Nephron (organoid): ENCODE measurements at regions not wholly inside any gene's neighbourhood (a gene's known extent, or its start where the extent isn't known, plus 50 kb on each side); places are given as distances from the start of the nearest gene placed in this dataset.
"Not testable (repeated sequence)": the region's sequence is repeated elsewhere in the genome, so short reads cannot be mapped to it uniquely, and the experiment has no call there.

Experiments used
- H3K27ac Mint-ChIP-seq, 3 experiments: 2 replicates each; pipeline ENCODE4 v1.8.0; 2020; ENCODE audit warnings: mixed read lengths in 3 of 3, mild to moderate bottlenecking in 2 of 3, moderate library complexity in 1 of 3
- H3K27me3 Mint-ChIP-seq: 2 replicates; pipeline ENCODE4 v1.8.0; 2021; ENCODE audit warnings: low read depth, mild to moderate bottlenecking, moderate library complexity, mixed read lengths
- H3K36me3 Mint-ChIP-seq: 2 replicates; pipeline ENCODE4 v1.8.0; 2020; ENCODE audit warnings: low read depth, mixed read lengths
- H3K4me1 Mint-ChIP-seq: 2 replicates; pipeline ENCODE4 v1.8.0; 2020; ENCODE audit warnings: mixed read lengths
- H3K4me3 Mint-ChIP-seq, 3 experiments: 2 replicates each; pipeline ENCODE4 v1.8.0; 2020; ENCODE audit warnings: mild to moderate bottlenecking in 3 of 3, mixed read lengths in 3 of 3, moderate library complexity in 2 of 3
- H3K9me3 Mint-ChIP-seq: 2 replicates; pipeline ENCODE4 v1.8.0; 2020; ENCODE audit warnings: mixed read lengths
- TF ChIP-seq, protein P1 (sequence below), 3 experiments: fragments of 200-600 bp; sonication (generic); IDR thresholded peaks; one replicate each; pipeline ENCODE4 v1.5.0; 2021; ENCODE audit warnings: antibody characterized with exemption in 3 of 3; ENCODE audit not compliant: unreplicated experiment in 3 of 3

DNA sequence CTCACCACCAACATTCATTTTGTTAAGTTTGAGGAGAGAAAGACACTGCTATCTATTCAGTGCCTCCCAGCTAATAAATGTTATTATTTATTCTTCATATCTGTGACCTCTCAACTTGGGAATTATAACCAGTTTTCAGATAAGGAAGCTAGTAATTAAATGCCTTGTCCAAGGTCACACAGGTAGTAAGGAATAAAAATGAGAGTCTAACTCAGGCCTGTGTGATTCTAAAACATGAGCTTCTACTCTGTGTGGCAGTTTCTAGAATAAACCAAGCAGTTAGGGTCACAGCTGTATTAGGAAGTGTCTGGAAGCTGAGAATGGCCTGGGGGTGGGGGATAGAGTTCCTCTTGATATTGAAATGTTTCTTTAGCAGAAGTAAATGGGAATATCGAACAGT is 137.8 kb upstream of the LRATD1 start:
- Mint-ChIP-seq H3K36me3 (no peaks in the 10 kb centered on the region), H3K4me1 (no peaks in the 10 kb centered on the region), H3K27me3 (no peaks in the 10 kb centered on the region), H3K4me3 (no peak overlapping the region), H3K9me3 (no peaks in the 10 kb centered on the region), H3K27ac (no peak overlapping the region)
- TF ChIP-seq, protein P1, sequence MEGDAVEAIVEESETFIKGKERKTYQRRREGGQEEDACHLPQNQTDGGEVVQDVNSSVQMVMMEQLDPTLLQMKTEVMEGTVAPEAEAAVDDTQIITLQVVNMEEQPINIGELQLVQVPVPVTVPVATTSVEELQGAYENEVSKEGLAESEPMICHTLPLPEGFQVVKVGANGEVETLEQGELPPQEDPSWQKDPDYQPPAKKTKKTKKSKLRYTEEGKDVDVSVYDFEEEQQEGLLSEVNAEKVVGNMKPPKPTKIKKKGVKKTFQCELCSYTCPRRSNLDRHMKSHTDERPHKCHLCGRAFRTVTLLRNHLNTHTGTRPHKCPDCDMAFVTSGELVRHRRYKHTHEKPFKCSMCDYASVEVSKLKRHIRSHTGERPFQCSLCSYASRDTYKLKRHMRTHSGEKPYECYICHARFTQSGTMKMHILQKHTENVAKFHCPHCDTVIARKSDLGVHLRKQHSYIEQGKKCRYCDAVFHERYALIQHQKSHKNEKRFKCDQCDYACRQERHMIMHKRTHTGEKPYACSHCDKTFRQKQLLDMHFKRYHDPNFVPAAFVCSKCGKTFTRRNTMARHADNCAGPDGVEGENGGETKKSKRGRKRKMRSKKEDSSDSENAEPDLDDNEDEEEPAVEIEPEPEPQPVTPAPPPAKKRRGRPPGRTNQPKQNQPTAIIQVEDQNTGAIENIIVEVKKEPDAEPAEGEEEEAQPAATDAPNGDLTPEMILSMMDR (IDR thresholded peaks at IDR 0.05; ENCODE audit: unreplicated experiment in 3 of 3): no peak

DNA sequence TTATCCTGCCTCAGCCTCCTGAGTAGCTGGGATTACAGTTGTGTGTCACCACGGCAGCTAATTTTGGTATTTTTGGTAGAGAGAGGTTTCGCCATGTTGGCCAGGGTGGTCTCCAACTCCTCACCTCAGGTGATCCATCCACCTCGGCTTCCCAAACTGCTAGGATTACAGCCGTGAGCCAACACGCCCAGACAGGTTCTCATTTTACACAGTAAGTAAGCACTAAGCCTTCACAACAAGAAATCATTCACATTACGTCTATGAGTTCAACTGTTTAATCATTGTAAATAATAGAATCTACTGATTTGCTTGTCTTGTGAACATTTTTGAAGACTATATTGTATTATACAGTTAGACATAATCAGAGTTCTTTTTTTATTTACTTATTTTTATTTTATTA is 131.5 kb upstream of the LRATD1 start:
- peaks cover 4% of the 10 kb centered on the region for H3K9me3 Mint-ChIP-seq
- no peak overlapping the region for H3K27ac Mint-ChIP-seq
- H3K27me3 Mint-ChIP-seq: no peaks in the 10 kb centered on the region
- no peak overlapping the region for H3K4me3 Mint-ChIP-seq
- TF ChIP-seq, protein P1 (IDR thresholded peaks at IDR 0.05; ENCODE audit: unreplicated experiment in 3 of 3): no peak
- H3K36me3 Mint-ChIP-seq: no peaks in the 10 kb centered on the region
- no peaks in the 10 kb centered on the region for H3K4me1 Mint-ChIP-seq

DNA sequence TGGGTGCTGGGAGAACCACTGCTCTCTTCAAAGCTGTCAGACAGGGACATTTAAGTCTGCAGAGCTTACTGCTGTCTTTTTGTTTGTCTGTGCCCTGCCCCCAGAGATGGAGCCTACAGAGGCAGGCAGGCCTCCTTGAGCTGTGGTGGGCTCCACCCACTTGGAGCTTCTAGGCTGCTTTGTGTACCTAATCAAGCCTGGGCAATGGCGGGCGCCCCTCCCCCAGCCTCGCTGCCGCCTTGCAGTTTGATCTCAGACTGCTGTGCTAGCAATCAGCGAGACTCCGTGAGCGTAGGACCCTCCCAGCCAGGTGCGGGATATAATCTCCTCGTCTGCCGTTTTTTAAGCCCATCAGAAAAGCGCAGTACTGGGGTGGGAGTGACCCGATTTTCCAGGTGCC is 125.6 kb upstream of the LRATD1 start:
- peaks cover 24% of the 10 kb centered on the region for H3K9me3 Mint-ChIP-seq
- H3K4me1 Mint-ChIP-seq, H3K36me3 Mint-ChIP-seq, H3K27me3 Mint-ChIP-seq, H3K27ac Mint-ChIP-seq, H3K4me3 Mint-ChIP-seq: not testable (repeated sequence)

DNA sequence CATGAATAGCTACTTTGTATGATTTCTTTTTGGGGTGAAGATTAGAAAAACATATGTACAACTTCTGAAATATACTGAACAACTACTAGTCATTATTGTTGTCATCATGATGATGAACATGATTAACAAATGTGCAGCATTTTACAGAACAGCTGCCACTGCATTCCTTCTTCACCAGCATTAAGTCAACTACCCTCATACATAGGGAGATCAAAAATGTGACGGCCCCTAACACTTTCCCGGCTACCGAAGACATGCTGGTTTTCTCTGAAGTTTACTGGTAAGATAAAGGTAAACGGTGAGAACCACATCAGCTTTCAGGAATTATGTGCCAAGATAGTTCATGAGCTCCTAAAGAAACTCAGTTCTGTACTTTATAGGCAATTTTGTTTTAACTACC is 121.0 kb upstream of the LRATD1 start:
- peaks cover 4% of the 10 kb centered on the region for H3K27me3 Mint-ChIP-seq
- H3K36me3 Mint-ChIP-seq: no peaks in the 10 kb centered on the region
- peaks cover 19% of the 10 kb centered on the region for H3K9me3 Mint-ChIP-seq
- H3K4me3 Mint-ChIP-seq: no peak overlapping the region
- no peak overlapping the region for H3K27ac Mint-ChIP-seq
- TF ChIP-seq, protein P1 (IDR thresholded peaks at IDR 0.05; ENCODE audit: unreplicated experiment in 3 of 3): no peak
- H3K4me1 Mint-ChIP-seq: peaks cover 7% of the 10 kb centered on the region

DNA sequence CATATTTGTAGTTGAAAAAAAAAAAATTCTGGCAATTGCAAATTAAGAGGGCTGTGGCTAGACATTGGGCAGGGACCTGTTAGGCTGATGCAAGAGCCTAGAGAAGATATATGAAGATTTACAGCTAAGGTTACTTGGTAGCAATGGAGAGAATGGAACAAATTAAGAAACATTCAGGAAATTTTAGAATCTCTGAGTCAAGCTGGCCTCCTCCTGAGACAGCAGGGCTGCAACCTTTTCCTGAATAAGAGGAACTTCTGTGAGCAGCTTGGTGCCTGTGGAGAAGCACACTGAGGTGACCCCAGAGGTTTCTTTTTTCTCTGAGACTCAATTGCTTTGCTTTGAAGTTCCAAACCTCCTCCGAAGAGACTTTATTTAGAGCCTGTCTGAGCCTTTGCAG is 118.6 kb upstream of the LRATD1 start:
- peaks cover 12% of the 10 kb centered on the region for H3K4me1 Mint-ChIP-seq
- TF ChIP-seq, protein P1 (IDR thresholded peaks at IDR 0.05; ENCODE audit: unreplicated experiment in 3 of 3): no peak
- no peaks in the 10 kb centered on the region for H3K36me3 Mint-ChIP-seq
- peaks cover 7% of the 10 kb centered on the region for H3K9me3 Mint-ChIP-seq
- H3K27ac Mint-ChIP-seq: no peak overlapping the region
- H3K4me3 Mint-ChIP-seq: no peak overlapping the region
- H3K27me3 Mint-ChIP-seq: peaks cover 6% of the 10 kb centered on the region

DNA sequence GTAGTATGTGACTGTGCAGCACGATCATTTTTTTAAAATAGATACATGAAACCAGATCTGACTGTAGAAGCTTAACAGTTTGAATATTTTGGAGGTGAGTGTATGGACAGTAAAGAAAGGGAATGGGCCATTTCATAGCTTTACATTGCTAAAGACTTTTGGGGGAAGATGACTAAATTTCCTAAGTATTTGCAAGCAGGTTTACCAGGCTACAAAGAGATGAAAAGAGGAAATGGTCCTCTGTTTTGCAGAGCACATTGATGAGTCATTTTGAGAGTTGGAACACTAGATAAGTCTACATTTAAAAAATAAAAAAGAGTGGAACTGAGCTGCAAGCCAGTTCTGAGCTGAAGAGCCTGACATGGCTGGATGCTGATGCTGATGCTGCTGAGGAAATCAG is 115.7 kb upstream of the LRATD1 start:
- Mint-ChIP-seq H3K27ac (no peak overlapping the region), H3K27me3 (peaks cover 3% of the 10 kb centered on the region), H3K9me3 (no peaks in the 10 kb centered on the region), H3K4me1 (peaks cover 12% of the 10 kb centered on the region), H3K36me3 (no peaks in the 10 kb centered on the region), H3K4me3 (no peak overlapping the region)
- TF ChIP-seq, protein P1 (IDR thresholded peaks at IDR 0.05; ENCODE audit: unreplicated experiment in 3 of 3): no peak
